ENCODE measurements at regions not wholly inside any gene's neighbourhood (a gene's known extent, or its start where the extent isn't known, plus 50 kb on each side); places are given as distances from the start of the nearest gene placed in this dataset.
"Not testable (repeated sequence)": the region's sequence is repeated elsewhere in the genome, so short reads cannot be mapped to it uniquely, and the experiment has no call there.

DNA sequence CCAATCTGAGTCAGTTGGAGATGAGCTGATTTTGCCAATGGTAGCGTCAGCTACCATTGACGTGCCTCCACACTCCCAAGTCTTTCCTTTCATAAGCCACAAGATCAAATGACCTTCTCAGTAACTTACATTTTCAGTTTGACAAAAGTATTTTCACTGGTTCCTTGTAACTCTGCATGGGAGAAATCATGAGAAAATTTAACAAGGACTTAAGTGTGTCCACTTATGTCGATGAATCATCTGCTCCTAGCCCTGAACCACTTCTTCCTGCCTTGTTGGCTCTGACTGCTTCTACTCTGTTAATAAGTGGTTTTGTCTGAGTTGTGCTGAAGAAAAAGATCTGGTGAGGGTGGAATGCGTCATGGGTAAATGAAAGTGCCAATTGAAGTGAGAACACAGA lies 101.2 kb downstream of the NFKBIZ start:
- peak; percentile 100 for DNase-seq (ENCODE audit: low read depth)

DNA sequence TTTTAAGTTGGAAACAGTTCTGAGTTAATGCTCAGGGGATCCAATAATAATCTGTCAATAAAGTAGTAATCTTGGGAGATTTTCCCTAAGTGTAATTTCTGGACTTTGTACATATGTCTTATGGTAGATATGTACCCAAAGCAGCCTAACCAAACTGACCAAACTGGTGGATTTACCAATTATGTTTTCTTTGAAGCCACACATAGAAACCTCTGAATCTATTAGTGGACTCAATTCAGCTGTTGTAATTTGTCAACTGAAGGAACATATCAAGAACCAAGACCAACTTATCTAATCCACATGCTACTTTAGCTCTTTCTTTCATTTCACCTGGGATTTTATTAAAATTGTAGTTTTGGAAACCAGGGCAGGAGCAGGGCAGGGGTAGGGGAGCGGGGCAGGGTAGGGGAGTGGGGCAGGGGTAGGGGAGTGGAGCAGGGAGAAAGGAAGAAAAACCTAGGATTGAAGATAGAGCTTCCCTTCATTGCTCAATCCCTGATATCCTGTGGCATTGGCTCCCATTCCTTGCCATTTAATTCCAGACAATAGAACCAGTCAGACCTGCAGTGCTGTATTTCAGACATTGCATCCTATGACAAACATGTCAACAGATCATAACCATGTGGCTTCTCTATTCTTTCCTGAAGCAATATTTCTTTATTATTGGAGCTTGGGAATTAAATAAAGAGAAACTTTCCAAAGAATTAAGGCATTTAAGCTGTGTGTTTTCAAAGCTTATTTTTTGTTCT lies 101.8 kb downstream of the NFKBIZ start:
- peak; percentile 40 for DNase-seq (ENCODE audit: low read depth)

DNA sequence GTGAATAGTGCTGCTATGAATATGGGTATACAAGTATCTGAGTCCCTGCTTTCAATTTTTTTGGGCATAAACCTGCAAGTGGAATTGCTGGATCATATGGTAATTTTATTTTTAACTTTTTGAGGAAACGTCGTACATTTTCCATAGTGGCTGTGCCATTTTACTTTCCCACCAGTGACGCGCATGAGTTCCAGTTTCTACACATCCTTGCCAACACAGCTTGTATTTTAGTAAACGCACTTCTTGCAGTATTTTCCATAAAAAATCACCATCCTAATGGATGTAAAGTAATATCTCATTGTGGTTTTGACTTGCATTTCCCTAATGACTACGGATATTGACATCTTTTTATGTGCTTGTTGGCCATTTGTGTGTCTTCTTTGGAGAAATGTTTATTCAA lies 105.0 kb downstream of the NFKBIZ start:
- no peak for DNase-seq (ENCODE audit: low read depth)

DNA sequence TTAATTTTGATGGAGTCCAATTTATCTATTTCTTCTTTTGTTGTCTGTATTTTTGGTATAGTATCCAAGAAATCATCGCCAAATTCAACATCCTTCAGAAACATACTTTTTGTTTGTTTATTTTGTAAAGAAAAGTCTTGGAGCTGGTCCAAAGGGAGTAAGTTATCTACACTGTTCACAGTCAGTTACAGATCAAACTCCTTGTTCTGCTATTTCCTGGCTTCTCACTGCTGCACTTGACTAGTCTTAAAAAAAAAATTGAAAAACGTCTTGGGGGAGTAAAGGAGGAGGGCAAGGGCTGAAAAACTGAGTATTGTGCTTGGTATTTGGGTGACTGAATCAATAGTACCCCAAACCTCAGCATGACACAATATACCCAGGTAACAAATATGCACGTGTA lies 105.6 kb downstream of the NFKBIZ start:
- DNase-seq (ENCODE audit: low read depth), result no peak

DNA sequence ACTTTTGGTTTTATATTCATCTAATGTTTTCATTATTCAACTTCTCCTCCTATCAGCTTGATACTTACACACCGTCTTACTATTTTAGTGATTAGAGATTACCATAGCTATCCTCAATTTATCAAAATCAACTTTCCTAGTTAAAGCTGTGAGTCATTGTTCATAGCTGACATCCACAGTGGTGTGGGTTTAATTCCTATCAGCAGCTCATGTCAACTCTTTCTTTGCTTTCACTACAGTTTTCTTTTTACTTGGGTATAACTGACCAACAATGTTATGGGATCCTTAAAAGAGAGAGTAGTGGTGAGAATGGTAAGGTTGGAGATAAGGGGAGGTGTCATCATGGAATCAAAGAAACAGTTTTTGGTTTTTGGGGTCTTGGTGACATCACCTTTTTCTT lies 112.7 kb downstream of the NFKBIZ start:
- peak; percentile 68 for DNase-seq (ENCODE audit: low read depth)

DNA sequence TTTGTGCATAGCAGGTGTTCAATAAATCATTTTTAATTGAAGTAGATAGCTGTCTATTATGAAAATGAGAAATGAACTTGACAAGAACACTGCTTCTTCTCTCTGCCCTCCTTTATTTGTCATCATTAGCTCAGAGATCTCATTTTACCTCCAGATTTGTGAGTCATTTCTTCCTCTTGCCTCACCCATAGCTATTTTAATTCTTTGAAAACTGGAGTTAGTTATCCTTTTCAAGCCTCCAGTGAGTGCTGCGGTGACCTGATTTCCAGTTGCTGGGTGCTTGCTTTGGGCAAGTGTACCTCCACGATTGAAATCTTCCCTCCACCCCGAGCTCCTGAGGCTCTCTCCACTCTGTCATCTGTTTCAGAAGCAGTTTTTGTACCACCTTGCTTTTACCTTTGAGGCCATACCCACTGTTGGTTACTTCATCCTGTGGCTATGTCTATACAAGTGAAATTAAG lies 114.6 kb downstream of the NFKBIZ start:
- peak; percentile 82 for DNase-seq (ENCODE audit: low read depth)

DNA sequence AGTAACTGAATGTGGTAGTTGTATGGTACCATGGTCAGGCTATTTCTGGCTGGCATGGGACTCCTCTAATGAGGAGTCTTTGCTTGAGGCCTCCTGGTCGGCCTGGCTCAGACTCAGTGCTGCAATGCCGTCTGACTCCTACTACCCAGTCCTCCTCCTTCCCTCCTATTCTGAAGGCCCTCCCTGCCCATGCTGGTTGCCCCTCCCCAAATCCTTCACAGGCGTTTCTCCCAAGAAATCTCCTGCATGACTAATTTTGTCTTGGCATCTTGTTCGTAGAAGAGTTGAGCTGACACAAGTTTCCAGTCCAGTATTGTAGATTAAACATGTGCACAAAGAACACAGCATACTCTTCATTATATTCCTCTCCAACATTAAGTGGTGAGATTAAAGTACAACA lies 115.5 kb downstream of the NFKBIZ start:
- DNase-seq (ENCODE audit: low read depth), result peak; percentile 40

DNA sequence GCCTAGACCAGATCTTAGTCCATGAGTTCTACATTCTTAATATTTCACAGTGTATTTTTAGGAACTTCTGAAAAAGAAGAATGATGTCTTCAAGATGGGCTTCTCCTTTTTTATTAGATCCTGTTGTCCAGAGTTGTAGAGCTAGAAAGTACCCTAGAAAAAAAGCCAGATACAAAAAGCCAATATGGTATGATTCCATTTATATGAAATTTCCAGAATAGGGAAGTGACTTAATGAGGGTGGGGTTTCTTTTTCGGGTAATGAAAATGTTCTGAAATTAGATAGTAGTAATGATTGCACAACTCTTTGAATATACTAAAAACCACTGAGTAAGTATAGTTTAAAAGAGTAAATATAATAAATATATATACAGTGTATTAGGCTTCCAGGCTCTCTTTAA lies 116.9 kb downstream of the NFKBIZ start:
- DNase-seq (ENCODE audit: low read depth), result no peak

DNA sequence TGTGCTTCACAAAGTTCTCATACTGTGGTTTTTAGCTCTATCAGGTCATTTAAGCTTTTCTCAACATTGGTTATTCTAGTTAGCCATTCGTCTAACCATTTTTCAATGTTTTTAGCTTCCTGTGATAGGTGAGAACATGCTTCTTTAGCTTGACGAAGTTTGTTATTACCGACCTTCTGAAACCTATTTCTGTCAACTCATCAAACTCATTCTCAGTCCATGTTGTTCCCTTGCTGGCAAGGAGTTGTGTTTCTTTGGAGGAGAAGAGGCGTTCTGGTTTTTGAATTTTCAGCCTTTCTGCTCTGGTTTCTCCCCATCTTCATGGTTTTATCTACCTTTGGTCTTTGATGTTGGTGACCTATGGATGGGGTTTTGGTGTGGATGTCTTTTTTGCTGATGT lies 120.9 kb downstream of the NFKBIZ start:
- DNase-seq (ENCODE audit: low read depth), result no peak

DNA sequence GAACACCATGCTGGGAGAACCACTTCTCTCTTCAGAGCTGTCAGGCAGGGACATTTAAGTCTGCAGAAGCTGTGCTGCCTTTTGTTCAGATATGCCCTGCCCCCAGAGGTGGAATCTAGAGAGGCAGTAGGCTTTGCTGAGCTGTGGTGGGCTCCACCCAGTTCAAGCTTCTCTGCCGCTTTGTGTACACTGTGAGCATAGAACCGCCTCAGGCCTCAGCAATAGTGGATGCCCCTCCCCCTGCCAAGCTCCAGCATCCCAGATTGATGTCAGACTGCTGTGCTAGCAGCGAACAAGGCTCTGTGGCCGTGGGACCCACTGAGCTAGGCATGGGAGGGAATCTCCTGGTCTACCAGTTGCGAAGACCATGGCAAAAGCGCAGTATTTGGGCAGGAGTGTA lies 121.6 kb downstream of the NFKBIZ start:
- no peak for DNase-seq (ENCODE audit: low read depth)

DNA sequence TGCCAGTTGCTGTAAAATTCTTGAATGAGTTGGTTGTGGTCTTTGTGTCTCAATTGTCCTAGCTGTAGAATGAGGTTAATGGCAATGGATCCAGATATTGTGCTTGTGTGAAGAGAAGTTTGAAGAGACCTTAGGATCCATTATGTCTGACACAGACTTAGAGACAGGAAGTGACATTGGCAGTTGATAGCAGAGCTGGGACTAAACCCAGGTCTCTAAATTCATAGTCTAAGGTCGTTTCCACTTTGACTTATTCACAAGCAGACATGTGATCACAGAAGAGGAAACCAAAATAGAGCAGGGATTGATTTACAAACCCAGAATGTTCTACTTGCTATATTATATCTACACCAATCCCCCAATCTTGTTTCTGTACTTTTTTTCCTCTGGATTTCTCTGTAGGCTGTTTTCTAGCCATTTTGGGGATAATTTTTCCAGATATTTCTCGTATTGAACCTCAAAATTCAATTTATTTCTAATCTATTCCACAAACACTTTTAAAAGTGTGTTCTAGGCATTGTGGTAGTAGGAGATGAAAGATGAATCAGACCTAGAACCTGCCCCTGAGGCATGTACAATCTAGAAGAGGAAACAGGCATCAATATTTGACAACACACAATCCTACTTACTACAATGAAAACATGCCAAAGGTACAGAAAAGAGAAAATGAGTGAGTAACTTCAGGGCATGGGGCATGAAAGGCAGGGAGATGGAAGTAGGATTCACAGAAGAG lies 123.3 kb downstream of the NFKBIZ start:
- peak; percentile 22 for DNase-seq (ENCODE audit: low read depth)

DNA sequence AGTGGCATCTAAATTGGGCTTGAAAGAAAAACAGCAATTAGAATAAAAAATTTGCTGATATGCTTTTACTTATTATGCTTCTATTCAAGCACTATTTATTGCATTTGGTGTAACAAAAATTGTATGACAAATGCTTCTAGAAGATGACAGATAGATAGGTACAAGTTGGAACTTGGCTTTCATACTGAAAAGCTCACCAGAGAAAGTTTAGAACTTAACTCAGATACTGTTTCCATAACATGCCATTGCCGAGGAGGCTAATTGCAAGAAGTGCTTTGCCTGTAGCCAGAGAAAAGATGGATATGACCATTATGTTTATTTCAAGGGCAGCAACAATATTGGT lies 123.8 kb downstream of the NFKBIZ start:
- DNase-seq (ENCODE audit: low read depth), result no peak

DNA sequence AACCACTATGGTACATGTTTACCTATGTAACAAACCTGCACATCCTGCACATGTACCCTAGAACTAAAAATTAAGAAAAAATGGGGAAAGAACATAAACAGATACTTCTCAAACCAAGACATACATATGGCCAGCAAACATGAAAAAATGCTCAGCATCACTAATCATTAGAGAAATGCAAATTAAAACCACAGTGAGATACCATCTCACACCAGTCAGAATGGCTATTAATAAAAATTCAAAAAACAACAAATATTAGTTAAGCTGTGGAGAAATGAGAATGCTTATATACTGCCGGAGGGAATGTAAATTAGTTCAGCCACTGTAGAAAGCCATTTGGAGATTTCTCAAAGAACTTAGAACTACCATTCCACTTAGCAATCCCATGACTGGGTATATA lies 126.1 kb downstream of the NFKBIZ start:
- not testable (repeated sequence) for DNase-seq (ENCODE audit: low read depth)

DNA sequence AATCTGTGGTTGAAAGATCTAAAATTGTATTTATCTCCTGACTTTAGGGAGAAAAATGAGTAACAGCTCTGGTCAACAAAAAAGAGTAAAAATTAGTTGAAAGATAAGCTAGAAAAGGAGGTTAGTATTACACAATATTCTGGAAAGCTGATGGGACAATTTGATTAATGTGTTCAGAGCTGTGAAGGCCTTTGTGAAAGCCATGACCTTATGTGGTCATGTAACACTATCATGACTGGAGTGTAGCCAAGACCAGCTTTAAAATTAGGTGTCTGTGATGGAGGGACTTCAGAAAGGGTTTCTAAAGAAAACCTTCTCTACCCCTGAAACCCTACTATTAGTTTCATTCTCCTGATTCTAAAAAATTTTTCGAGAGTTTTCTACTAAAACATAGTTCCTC lies 127.2 kb downstream of the NFKBIZ start:
- peak; percentile 56 for DNase-seq (ENCODE audit: low read depth)

DNA sequence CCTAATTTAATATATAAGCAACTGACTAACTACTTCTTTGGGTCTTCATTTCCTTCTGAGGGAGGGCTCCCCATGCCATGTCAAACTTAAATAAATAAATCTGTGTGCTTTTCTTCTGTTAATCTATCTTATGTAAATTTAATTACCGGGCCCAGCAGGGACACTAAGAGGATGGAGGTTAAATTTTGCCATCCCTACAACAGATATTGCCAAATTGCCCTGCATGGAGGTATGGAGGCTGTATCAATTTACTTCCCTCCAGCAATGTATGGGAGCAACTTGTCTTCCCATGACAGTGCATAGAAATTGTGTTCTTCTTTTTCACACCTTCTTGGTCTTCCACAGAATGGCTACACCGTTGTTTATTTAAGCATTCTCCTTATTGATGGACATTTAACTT lies 129.0 kb downstream of the NFKBIZ start:
- no peak for DNase-seq (ENCODE audit: low read depth)

DNA sequence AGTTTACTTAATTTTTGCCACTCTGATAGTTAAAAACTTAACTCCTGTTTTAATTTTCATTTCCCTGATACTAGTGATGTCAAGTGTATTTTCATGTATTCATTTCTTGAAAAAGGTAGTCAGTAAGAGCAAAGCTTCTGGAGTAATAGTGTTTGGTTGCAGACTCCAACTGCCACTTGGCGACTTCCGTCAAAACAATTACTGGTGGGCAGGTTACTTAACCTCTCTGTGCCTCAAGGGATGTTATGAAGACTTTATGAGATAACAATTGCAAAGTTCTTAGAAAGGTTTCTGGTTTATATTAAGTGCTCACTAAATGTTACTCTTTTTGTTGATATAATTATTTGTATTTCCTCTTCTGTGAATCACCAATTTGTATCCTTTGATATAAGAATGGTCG lies 129.7 kb downstream of the NFKBIZ start:
- DNase-seq (ENCODE audit: low read depth), result no peak

DNA sequence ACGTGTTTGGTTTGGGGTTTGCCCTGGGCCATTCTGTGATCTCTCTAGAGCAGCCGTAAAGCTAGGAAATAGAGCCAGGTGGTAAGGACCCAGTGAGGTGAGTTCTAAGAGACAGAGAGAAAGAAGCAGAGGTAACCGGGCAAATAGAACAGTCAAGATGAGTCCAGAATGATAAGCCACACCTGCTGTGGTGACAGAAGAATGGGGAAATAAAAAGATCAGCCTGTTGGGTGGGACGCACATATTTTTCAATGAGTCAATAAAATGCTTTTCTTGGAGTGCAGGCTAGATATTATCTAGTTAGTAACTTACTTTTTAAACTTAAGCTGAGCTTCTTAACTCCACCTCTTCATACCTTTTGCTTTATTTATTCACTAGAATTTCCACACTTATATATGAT lies 135.0 kb downstream of the NFKBIZ start:
- DNase-seq (ENCODE audit: low read depth), result no peak

DNA sequence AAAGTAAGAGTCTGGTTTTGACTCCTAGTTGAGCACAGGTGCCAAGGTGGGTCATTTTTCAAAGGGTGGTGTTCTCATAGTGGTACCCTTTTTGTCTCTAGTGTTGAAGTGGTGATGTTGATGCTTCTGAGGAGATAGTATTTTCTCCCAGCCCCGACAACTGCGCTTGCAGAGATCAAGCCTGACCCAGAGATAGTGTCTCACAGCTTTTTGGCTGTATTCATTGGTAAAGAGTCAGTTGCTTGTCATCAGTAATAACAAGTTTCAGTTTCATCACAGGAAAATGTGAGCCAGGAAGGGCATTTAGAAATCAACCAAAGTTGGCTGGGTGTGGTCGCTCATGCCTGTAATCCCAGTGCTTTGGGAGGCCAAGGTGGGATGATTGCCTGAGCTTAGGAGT lies 139.3 kb downstream of the NFKBIZ start:
- DNase-seq (ENCODE audit: low read depth), result no peak

DNA sequence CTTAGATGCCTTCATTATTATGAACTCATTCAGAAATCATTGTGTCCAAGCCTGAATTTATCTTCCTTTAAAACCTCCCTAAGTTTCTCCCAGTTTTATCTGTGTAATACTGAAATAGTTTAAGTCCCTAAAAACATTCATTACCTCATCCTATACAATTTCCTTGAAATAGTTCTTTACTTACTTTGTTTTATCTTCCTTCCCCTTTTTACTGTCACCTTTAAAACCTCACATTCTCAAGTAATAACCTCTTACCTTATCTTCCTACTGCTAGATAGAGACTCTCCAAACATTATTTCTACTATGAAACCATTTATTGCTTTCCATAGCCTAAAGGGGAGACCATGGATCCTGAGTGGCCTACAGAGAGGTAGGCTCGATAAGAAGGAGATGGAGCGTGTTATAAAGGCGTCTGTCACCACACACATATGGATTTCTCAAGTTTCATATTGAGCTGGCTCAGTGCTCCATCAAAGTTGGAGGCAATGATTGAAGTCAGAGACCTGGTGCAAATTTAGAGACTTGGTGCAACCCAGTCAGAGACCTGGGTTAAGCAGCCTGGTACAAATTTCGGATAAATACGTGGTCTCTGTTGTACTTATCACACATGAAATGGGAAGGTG lies 140.4 kb downstream of the NFKBIZ start:
- DNase-seq (ENCODE audit: low read depth), result no peak

DNA sequence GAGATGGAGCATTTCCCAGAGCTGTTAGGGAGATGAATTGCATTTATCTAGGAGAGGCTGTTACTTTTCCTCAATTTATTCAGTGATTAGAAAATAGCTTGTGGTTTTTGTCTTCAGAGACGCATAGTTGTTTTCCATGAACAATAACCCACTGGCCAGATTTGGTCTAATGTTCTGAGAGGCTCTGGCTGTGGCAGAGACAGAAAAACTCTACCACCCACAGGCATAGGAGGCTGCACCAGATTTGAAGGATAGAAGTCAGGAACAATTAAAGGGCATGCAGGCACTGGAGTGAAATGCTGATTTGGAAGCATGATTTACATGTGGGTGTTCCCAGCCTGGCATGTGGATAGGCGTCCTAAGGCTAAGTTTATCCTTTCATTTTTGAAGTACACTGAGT lies 143.5 kb downstream of the NFKBIZ start:
- no peak for DNase-seq (ENCODE audit: low read depth)

DNA sequence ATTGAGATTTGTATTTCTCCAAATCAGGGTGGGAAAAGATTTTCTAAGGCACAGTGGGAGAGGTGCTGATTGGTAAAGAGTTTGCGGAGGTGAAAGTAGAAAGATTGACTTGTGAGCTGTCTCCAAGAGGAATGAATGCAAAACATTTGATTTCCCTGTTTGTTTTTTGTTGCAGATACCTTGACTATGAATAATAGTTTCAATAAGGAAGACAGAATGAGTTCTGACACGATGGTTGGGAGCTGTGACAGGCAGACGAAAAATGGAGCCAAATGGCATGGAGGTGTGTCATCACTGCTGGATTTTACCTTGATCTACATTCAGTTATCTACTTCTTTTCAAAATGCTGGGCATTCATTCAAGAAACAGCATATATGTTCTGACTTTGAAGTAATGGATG lies 145.1 kb downstream of the NFKBIZ start:
- DNase-seq (ENCODE audit: low read depth), result no peak

DNA sequence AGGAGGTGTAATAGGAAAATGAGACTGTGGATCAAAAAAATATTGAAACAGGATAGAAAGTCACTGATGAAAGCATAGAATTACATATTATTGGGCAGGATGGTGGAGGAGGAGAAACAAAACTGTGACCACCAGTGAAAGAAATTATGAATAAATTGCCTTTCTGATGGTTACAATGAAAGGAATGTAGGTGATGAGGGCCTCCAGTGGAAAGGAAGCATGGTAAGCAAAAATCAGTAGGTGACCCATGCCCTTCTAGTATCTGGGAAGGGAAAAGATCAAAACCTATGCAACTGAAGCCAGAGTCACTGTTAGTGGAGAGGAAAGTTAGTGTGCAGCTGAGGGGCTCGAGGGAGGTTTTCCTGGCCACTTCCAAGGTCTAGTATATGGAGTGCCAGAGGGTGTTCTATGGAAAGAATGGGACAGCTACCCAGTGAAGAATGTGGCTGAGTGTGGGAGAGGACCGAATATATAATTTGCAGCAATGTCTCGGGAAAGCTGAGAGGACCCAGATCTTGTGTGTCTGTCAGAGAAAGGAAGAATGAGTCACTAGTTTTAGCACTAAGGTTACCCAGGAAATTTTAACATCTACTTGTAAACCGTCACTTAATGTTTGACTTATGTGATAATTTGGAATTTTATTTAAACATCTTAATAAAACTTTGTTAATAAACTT lies 146.2 kb downstream of the NFKBIZ start:
- peak; percentile 83 for DNase-seq (ENCODE audit: low read depth)

DNA sequence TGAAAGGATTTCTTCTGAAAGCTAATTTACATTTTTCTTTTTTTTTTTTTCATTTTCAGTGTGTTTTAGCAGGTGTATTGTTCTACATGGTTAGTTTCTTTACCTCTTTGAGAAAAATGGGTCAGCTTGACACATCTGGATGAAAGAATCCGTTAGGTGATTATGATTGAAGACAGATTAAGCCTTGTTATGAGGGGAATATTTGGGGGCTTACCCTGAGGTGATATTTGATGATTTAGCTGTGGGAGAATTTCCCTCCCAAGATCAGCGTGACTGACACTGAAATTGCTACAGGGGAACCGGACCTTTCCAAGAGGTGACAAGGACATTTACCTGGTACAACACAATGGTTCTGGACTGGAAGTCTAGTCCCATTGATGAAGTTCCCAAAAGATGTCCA lies 147.5 kb downstream of the NFKBIZ start:
- DNase-seq (ENCODE audit: low read depth), result no peak

Data from M059J (cell line).